ENCODE measurements at regions not wholly inside any gene's neighbourhood (a gene's known extent, or its start where the extent isn't known, plus 50 kb on each side); places are given as distances from the start of the nearest gene placed in this dataset.

DNA sequence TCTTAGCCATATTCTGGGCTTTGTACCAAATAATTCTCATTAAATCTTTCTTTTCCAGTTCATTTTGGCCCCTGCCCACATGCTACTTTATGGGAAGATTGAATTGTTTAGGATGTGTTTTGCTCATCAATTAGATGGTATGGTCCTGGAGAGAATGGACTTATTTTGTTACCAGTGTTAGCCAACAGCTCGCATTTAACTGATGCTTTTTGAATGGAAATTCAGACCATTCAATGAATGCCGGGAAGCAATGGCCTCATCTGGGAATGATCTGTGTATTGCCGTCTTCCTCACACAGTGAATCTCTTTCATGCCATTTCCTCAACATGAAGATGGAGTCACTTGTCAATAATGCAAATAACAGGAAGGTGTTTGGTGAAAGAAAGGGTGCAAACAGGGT is 370.6 kb upstream of the PIK3R1 start:
- no peak overlapping the region for H3K27ac ChIP-seq (ENCODE audit: extremely low read depth, low read depth, low read length)
- no peak overlapping the region for H3K4me3 ChIP-seq (ENCODE audit: low read depth, low read length)
- no peaks in the 10 kb centered on the region for H3K9me3 ChIP-seq (ENCODE audit: control insufficient read depth, insufficient read depth, low read depth, low read length)
- POLR2A ChIA-PET: no interaction called here
- no peaks in the 10 kb centered on the region for H3K36me3 ChIP-seq (ENCODE audit: control insufficient read depth in 2 of 2, insufficient read depth in 1 of 2, low read length in 2 of 2)
- CTCF ChIA-PET: no interaction called here
- no peaks in the 10 kb centered on the region for H3K4me1 ChIP-seq (ENCODE audit: control insufficient read depth, insufficient read depth, low read length)
- TF ChIP-seq ZNF155 (tag by site-specific recombination; IDR thresholded peaks at IDR 0.05) (no peak), ZNF529 (tag by site-specific recombination; IDR thresholded peaks at IDR 0.05; ENCODE audit: insufficient replicate concordance) (no peak), BCL11A (tag by site-specific recombination; IDR thresholded peaks at IDR 0.05; ENCODE audit: low read depth) (no peak), ZNF138 (tag by site-specific recombination; IDR thresholded peaks at IDR 0.05; ENCODE audit: borderline replicate concordance) (no peak), ZNF146 (tag by site-specific recombination; IDR thresholded peaks at IDR 0.05) (no peak), OVOL3 (tag by site-specific recombination; IDR thresholded peaks at IDR 0.05) (no peak), ZNF596 (tag by site-specific recombination; IDR thresholded peaks at IDR 0.05) (no peak), ZNF394 (tag by site-specific recombination; IDR thresholded peaks at IDR 0.05; ENCODE audit: borderline replicate concordance) (no peak), REPIN1 (tag by site-specific recombination; IDR thresholded peaks at IDR 0.05; ENCODE audit: low read depth) (no peak), ZNF701 (tag by site-specific recombination; IDR thresholded peaks at IDR 0.05) (no peak), MYNN (tag by site-specific recombination; IDR thresholded peaks at IDR 0.05; ENCODE audit: borderline replicate concordance) (no peak)
- TF ChIP-seq, protein P1, sequence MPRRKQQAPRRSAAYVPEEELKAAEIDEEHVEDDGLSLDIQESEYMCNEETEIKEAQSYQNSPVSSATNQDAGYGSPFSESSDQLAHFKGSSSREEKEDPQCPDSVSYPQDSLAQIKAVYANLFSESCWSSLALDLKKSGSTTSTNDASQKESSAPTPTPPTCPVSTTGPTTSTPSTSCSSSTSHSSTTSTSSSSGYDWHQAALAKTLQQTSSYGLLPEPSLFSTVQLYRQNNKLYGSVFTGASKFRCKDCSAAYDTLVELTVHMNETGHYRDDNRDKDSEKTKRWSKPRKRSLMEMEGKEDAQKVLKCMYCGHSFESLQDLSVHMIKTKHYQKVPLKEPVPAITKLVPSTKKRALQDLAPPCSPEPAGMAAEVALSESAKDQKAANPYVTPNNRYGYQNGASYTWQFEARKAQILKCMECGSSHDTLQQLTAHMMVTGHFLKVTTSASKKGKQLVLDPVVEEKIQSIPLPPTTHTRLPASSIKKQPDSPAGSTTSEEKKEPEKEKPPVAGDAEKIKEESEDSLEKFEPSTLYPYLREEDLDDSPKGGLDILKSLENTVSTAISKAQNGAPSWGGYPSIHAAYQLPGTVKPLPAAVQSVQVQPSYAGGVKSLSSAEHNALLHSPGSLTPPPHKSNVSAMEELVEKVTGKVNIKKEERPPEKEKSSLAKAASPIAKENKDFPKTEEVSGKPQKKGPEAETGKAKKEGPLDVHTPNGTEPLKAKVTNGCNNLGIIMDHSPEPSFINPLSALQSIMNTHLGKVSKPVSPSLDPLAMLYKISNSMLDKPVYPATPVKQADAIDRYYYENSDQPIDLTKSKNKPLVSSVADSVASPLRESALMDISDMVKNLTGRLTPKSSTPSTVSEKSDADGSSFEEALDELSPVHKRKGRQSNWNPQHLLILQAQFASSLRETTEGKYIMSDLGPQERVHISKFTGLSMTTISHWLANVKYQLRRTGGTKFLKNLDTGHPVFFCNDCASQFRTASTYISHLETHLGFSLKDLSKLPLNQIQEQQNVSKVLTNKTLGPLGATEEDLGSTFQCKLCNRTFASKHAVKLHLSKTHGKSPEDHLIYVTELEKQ (tag by site-specific recombination; IDR thresholded peaks at IDR 0.05; ENCODE audit: borderline replicate concordance): no peak
- TF ChIP-seq, protein P2, sequence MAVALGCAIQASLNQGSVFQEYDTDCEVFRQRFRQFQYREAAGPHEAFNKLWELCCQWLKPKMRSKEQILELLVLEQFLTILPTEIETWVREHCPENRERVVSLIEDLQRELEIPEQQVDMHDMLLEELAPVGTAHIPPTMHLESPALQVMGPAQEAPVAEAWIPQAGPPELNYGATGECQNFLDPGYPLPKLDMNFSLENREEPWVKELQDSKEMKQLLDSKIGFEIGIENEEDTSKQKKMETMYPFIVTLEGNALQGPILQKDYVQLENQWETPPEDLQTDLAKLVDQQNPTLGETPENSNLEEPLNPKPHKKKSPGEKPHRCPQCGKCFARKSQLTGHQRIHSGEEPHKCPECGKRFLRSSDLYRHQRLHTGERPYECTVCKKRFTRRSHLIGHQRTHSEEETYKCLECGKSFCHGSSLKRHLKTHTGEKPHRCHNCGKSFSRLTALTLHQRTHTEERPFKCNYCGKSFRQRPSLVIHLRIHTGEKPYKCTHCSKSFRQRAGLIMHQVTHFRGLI (tag by site-specific recombination; IDR thresholded peaks at IDR 0.05): no peak
- TF ChIP-seq, protein P3, sequence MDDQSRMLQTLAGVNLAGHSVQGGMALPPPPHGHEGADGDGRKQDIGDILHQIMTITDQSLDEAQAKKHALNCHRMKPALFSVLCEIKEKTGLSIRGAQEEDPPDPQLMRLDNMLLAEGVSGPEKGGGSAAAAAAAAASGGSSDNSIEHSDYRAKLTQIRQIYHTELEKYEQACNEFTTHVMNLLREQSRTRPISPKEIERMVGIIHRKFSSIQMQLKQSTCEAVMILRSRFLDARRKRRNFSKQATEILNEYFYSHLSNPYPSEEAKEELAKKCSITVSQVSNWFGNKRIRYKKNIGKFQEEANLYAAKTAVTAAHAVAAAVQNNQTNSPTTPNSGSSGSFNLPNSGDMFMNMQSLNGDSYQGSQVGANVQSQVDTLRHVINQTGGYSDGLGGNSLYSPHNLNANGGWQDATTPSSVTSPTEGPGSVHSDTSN (CRISPR knock-in tag; IDR thresholded peaks at IDR 0.05): no peak
- TF ChIP-seq, protein P4, sequence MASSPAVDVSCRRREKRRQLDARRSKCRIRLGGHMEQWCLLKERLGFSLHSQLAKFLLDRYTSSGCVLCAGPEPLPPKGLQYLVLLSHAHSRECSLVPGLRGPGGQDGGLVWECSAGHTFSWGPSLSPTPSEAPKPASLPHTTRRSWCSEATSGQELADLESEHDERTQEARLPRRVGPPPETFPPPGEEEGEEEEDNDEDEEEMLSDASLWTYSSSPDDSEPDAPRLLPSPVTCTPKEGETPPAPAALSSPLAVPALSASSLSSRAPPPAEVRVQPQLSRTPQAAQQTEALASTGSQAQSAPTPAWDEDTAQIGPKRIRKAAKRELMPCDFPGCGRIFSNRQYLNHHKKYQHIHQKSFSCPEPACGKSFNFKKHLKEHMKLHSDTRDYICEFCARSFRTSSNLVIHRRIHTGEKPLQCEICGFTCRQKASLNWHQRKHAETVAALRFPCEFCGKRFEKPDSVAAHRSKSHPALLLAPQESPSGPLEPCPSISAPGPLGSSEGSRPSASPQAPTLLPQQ (tag by site-specific recombination; IDR thresholded peaks at IDR 0.05): no peak
- TF ChIP-seq, protein P5, sequence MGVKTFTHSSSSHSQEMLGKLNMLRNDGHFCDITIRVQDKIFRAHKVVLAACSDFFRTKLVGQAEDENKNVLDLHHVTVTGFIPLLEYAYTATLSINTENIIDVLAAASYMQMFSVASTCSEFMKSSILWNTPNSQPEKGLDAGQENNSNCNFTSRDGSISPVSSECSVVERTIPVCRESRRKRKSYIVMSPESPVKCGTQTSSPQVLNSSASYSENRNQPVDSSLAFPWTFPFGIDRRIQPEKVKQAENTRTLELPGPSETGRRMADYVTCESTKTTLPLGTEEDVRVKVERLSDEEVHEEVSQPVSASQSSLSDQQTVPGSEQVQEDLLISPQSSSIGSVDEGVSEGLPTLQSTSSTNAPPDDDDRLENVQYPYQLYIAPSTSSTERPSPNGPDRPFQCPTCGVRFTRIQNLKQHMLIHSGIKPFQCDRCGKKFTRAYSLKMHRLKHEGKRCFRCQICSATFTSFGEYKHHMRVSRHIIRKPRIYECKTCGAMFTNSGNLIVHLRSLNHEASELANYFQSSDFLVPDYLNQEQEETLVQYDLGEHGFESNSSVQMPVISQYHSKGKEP (tag by site-specific recombination; IDR thresholded peaks at IDR 0.05): no peak
- TF ChIP-seq, protein P6, sequence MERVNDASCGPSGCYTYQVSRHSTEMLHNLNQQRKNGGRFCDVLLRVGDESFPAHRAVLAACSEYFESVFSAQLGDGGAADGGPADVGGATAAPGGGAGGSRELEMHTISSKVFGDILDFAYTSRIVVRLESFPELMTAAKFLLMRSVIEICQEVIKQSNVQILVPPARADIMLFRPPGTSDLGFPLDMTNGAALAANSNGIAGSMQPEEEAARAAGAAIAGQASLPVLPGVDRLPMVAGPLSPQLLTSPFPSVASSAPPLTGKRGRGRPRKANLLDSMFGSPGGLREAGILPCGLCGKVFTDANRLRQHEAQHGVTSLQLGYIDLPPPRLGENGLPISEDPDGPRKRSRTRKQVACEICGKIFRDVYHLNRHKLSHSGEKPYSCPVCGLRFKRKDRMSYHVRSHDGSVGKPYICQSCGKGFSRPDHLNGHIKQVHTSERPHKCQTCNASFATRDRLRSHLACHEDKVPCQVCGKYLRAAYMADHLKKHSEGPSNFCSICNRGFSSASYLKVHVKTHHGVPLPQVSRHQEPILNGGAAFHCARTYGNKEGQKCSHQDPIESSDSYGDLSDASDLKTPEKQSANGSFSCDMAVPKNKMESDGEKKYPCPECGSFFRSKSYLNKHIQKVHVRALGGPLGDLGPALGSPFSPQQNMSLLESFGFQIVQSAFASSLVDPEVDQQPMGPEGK (tag by site-specific recombination; IDR thresholded peaks at IDR 0.05): no peak

All from HEK293 (cell line).